ENCODE measurements at regions not wholly inside any gene's neighbourhood (a gene's known extent, or its start where the extent isn't known, plus 50 kb on each side); places are given as distances from the start of the nearest gene placed in this dataset.

- Histone ChIP-seq H3K4me1 (ENCODE audit: control insufficient read depth in 2 of 3, insufficient read depth in 2 of 3, low read depth in 1 of 3, low read length in 3 of 3) (no peaks in the 10 kb centered on the region), H3K27me3 (ENCODE audit: control insufficient read depth, insufficient read depth, low read length) (no peaks in the 10 kb centered on the region), H3K9me3 (ENCODE audit: control insufficient read depth in 2 of 3, insufficient read depth in 1 of 3, low read length in 3 of 3) (no peaks in the 10 kb centered on the region), H3K27ac (ENCODE audit: low read depth in 2 of 2, low read length in 2 of 2) (no peak overlapping the region), H3K9ac (ENCODE audit: low read length in 3 of 3) (no peak overlapping the region), H3K4me3 (ENCODE audit: low read length in 3 of 3) (no peak overlapping the region), H3K36me3 (ENCODE audit: control insufficient read depth in 2 of 3, insufficient read depth in 3 of 3, low read length in 3 of 3) (no peaks in the 10 kb centered on the region)
- intact Hi-C loops (cut with DNase I): no loop called here
- TF ChIP-seq, protein P1, sequence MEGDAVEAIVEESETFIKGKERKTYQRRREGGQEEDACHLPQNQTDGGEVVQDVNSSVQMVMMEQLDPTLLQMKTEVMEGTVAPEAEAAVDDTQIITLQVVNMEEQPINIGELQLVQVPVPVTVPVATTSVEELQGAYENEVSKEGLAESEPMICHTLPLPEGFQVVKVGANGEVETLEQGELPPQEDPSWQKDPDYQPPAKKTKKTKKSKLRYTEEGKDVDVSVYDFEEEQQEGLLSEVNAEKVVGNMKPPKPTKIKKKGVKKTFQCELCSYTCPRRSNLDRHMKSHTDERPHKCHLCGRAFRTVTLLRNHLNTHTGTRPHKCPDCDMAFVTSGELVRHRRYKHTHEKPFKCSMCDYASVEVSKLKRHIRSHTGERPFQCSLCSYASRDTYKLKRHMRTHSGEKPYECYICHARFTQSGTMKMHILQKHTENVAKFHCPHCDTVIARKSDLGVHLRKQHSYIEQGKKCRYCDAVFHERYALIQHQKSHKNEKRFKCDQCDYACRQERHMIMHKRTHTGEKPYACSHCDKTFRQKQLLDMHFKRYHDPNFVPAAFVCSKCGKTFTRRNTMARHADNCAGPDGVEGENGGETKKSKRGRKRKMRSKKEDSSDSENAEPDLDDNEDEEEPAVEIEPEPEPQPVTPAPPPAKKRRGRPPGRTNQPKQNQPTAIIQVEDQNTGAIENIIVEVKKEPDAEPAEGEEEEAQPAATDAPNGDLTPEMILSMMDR (IDR thresholded peaks at IDR 0.05; ENCODE audit: borderline replicate concordance, extremely low read depth, insufficient read depth): no peak
- FAIRE-seq (no peak), DNase-seq (no peak)
Observed at GRCh38 chrX:147343467-147343866, 528.9 kb upstream of the CXorf51A start.

- no peaks in the 10 kb centered on the region for H3K9me3 ChIP-seq (ENCODE audit: control insufficient read depth in 2 of 3, insufficient read depth in 1 of 3, low read length in 3 of 3)
- FAIRE-seq: no peak
- no peaks in the 10 kb centered on the region for H3K27me3 ChIP-seq (ENCODE audit: control insufficient read depth, insufficient read depth, low read length)
- H3K27ac ChIP-seq (ENCODE audit: low read depth in 2 of 2, low read length in 2 of 2): no peak overlapping the region
- H3K4me3 ChIP-seq (ENCODE audit: low read length in 3 of 3): no peak overlapping the region
- DNase-seq: no peak
- H3K36me3 ChIP-seq (ENCODE audit: control insufficient read depth in 2 of 3, insufficient read depth in 3 of 3, low read length in 3 of 3): no peaks in the 10 kb centered on the region
- H3K9ac ChIP-seq (ENCODE audit: low read length in 3 of 3): no peak overlapping the region
- no peaks in the 10 kb centered on the region for H3K4me1 ChIP-seq (ENCODE audit: control insufficient read depth in 2 of 3, insufficient read depth in 2 of 3, low read depth in 1 of 3, low read length in 3 of 3)
- intact Hi-C loops (cut with DNase I): no loop called here
- TF ChIP-seq, protein P1 (IDR thresholded peaks at IDR 0.05; ENCODE audit: borderline replicate concordance, extremely low read depth, insufficient read depth): no peak
Observed at GRCh38 chrX:147342197-147342596, 527.7 kb upstream of the CXorf51A start.

DNA sequence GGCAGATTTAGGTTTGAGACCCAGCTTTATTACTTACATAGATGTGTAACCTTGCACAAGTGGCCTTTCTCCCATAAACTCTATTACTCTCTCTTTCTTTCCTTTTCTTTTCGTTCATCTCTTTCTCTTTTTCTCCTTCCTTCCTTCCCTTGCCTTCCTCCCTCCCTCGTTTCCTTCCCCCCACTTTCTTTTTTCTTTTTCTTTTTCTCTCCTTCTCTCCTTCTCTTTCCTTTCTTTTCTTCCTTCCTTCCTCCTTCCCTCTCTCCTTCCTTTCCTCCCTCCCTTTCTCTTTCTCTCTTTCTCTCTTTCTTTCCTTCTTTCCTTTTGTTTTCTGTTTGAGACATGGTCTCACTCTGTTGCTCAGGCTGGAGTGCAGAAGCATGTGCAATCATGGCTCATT, 526.4 kb upstream of the CXorf51A start:
- H3K27me3 ChIP-seq (ENCODE audit: control insufficient read depth, insufficient read depth, low read length): no peaks in the 10 kb centered on the region
- intact Hi-C loops (cut with DNase I): no loop called here
- FAIRE-seq (no peak), DNase-seq (no peak)
- no peak overlapping the region for H3K27ac ChIP-seq (ENCODE audit: low read depth in 2 of 2, low read length in 2 of 2)
- TF ChIP-seq, protein P1 (IDR thresholded peaks at IDR 0.05; ENCODE audit: borderline replicate concordance, extremely low read depth, insufficient read depth): no peak
- H3K4me1 ChIP-seq (ENCODE audit: control insufficient read depth in 2 of 3, insufficient read depth in 2 of 3, low read depth in 1 of 3, low read length in 3 of 3): no peaks in the 10 kb centered on the region
- H3K9ac ChIP-seq (ENCODE audit: low read length in 3 of 3): no peak overlapping the region
- no peaks in the 10 kb centered on the region for H3K9me3 ChIP-seq (ENCODE audit: control insufficient read depth in 2 of 3, insufficient read depth in 1 of 3, low read length in 3 of 3)
- no peaks in the 10 kb centered on the region for H3K36me3 ChIP-seq (ENCODE audit: control insufficient read depth in 2 of 3, insufficient read depth in 3 of 3, low read length in 3 of 3)
- H3K4me3 ChIP-seq (ENCODE audit: low read length in 3 of 3): no peak overlapping the region

DNA sequence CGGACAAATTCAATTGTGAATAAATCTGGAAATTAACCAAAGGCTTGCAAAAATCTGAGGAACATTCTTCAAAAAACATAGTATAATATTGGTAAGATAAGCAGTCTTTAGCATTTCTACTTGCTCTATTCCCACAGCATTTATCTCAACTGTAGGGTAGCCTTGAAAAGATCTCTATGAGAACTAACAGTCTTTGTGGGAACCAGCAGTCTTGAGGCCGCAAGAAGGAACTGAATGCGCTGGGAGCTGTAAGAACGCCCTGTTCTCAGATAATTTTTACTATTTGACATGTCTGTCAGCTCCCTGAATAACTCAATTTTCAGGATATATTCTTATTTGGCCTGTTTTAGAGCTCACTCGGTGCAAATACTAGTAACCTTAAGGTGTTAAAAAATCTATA, 519.3 kb upstream of the CXorf51A start:
- no peak for FAIRE-seq
- no peak overlapping the region for H3K27ac ChIP-seq (ENCODE audit: low read depth in 2 of 2, low read length in 2 of 2)
- H3K4me1 ChIP-seq (ENCODE audit: control insufficient read depth in 2 of 3, insufficient read depth in 2 of 3, low read depth in 1 of 3, low read length in 3 of 3): no peaks in the 10 kb centered on the region
- H3K27me3 ChIP-seq (ENCODE audit: control insufficient read depth, insufficient read depth, low read length): no peaks in the 10 kb centered on the region
- H3K9me3 ChIP-seq (ENCODE audit: control insufficient read depth in 2 of 3, insufficient read depth in 1 of 3, low read length in 3 of 3): no peaks in the 10 kb centered on the region
- TF ChIP-seq, protein P1 (IDR thresholded peaks at IDR 0.05; ENCODE audit: borderline replicate concordance, extremely low read depth, insufficient read depth): no peak
- H3K4me3 ChIP-seq (ENCODE audit: low read length in 3 of 3): no peak overlapping the region
- intact Hi-C loops (cut with DNase I): no loop called here
- H3K9ac ChIP-seq (ENCODE audit: low read length in 3 of 3): no peak overlapping the region
- H3K36me3 ChIP-seq (ENCODE audit: control insufficient read depth in 2 of 3, insufficient read depth in 3 of 3, low read length in 3 of 3): no peaks in the 10 kb centered on the region
- DNase-seq: no peak
